C1 segment of cervical spinal cord (tissue), 14 donors: ENCODE measurements at regions not wholly inside any gene's neighbourhood (a gene's known extent, or its start where the extent isn't known, plus 50 kb on each side); places are given as distances from the start of the nearest gene placed in this dataset.
A peak's percentile ranks its signal among the peaks of the same experiment; 100 is the strongest.

ENCODE experiments used
- DNase-seq, 14 donors: peaks; one replicate each; lab custom pipeline; 2025; lab: John Stamatoyannopoulos, UW

GRCh38 chr21:18951271-18952038 is 547.9 kb upstream of the TMPRSS15 start:
- peak in 1 of 14 donors; percentile 10 for DNase-seq

DNA sequence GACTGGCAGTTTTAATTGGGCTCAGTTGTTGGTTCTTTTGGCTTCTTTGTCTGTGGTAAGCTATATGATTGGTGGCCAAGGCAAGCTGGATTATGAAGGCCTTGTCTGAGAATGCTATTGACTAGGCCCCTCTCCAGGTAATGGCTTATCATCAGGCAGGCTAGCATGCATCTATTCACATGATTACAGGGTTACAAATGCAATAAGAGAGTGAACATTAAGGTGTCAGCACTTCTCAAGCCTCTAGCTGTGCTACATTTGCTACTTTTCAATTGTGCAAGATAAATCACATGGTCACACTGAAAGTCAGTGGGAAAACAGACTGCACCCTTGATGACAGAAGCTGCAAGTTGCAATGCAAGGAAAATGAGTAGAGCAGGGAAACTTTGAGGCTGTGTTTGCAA is 550.9 kb upstream of the TMPRSS15 start:
- DNase-seq = no peak

DNA sequence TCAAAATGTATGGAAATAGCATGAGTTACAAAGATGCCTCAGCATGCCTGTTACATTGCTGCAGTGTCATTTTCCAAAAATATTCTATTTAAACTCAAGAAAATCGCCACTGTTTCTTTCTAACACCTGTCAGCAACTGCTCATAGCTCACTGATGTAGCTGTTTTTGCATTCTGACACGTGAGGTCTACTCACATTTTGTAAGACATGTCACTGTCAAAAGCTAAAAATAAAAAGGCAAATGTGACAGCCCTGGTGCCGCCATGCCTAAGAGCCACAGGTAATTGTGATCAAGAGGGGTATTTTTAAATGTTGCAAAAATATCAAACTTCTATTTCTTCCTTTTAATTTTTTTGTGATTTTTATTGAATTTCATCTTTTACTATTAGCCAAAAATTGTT is 556.2 kb upstream of the TMPRSS15 start:
- DNase-seq = no peak

DNA sequence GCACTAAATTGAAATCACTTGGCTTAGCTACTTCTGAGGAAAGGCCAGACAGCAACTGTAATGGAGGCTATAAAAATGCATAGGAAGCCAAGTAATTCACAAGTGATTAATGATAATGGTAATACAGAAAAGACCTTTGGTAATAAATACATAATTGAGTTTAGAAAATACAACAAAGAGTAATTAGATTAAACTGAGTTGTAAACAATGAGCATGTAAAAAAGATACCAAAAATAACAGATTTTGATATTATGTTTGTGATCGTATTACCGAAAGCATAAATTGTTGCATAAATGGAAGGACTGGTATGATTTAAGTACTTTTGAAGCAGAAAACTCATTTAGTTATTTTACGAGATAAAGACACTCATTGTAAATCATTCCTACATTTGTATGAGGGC is 556.7 kb upstream of the TMPRSS15 start:
- no peak for DNase-seq

DNA sequence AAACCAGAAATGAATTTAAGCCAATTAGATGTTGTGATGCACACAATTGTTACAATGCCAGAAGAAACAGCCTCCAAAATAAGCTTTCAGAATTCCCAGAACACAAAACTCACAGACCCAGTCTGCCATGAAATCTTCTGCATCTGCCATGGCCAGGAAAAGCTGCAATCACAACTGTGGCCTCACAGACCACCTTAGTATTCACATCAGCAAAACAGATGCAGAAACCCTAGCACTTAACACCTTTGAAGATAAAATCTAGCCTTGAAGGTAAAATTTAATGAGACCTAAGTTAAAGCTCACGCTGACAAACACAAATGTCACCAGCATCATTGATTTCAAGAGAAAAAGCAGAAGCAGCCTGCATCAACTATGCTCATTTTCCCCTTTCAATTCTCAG is 566.8 kb upstream of the TMPRSS15 start:
- no peak for DNase-seq

DNA sequence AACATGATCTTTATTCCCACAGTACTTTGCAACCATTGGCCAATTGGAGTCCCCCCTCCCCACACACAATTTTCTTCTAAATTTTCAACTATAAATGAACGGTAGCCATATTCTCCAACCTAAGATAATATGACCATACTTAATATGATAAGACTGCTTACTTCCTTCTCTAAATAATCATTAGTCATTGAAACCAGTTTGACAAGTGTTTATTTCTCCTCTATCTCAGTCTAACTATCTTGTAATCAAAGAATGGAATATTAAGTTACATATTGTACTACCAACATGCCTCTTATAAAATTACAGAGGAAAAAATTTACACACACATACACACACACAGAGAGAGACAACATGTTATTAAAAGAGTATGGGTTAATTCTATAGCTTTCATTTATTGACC is 567.4 kb upstream of the TMPRSS15 start:
- DNase-seq = no peak

GRCh38 chr21:18985584-18985983 is 582.0 kb upstream of the TMPRSS15 start:
- DNase-seq = no peak

- DNase-seq = peak in 2 of 14 donors; percentile 2 to 4
These were observed 582.6 kb upstream of the TMPRSS15 start for GRCh38 chr21:18986197-18986596.

- DNase-seq = peak in 1 of 14 donors; percentile 1
These were observed 584.0 kb upstream of the TMPRSS15 start for GRCh38 chr21:18987520-18988026.

GRCh38 chr21:18989953-18990495 is 586.4 kb upstream of the TMPRSS15 start:
- no peak for DNase-seq

DNA sequence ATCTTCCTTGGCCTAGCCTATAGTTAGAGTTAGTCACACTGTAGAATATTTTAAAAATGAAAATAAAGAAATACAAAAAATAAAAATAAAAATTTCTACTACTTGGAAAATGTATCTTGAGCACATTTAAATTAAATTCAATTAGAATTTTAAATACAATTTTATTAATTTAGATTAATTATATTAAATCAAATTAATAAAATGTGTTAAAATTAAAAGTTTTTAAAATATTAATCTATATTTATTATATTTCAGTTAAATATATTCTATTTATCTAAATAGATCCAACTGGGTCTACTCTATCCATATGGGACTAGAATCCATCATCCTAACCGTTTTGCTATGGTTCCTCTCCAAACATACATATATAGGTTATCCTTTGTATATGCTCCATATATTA is 588.3 kb upstream of the TMPRSS15 start:
- DNase-seq = no peak

DNA sequence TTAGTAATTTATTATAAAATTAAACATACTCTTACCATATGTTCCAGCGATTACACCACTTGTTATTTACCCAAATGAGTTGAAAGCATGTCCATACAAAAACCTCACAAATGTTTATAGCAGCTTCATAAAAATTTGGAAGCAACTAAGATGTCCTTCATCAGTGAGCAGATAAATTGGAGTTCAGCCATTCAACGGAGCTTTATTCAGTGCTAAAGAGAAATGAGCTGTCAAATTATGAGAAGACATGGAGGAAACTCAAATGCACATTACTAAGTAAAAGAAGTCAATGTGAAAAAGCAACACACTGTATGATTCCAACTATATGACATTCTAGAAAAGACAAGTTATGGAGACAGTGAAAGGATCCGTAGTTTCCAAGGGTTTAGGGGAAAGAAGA is 606.7 kb upstream of the TMPRSS15 start:
- DNase-seq = no peak

- DNase-seq = no peak
These were observed 607.4 kb upstream of the TMPRSS15 start for GRCh38 chr21:19010996-19011395.

GRCh38 chr21:19011451-19011850 is 607.9 kb upstream of the TMPRSS15 start:
- no peak for DNase-seq

DNA sequence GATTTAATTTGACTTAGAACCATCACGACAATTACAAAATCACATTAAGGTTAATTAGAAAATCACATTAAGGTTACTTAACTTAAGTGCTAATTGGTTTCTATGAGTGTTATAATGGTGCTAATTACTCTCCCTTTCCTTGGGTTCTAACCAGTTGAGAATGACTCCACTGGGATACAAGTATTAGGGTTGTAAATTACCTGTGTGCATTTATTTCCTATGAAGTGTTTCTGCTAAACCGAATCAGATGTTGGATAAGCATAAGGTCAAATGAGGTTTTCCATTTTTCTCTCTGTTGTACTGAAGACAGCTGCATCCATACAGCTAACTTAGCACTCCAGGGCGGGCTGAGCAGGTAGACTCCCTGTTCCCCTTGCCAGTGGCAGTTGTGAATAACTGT is 610.3 kb upstream of the TMPRSS15 start:
- DNase-seq = no peak

GRCh38 chr21:19018529-19018928 is 614.9 kb upstream of the TMPRSS15 start:
- DNase-seq = no peak

GRCh38 chr21:19022978-19023377 is 619.4 kb upstream of the TMPRSS15 start:
- DNase-seq = no peak

GRCh38 chr21:19026911-19027310 is 623.3 kb upstream of the TMPRSS15 start:
- DNase-seq = no peak

GRCh38 chr21:19029816-19030215 is 626.2 kb upstream of the TMPRSS15 start:
- no peak for DNase-seq

GRCh38 chr21:19031953-19032352 is 628.4 kb upstream of the TMPRSS15 start:
- no peak for DNase-seq

DNA sequence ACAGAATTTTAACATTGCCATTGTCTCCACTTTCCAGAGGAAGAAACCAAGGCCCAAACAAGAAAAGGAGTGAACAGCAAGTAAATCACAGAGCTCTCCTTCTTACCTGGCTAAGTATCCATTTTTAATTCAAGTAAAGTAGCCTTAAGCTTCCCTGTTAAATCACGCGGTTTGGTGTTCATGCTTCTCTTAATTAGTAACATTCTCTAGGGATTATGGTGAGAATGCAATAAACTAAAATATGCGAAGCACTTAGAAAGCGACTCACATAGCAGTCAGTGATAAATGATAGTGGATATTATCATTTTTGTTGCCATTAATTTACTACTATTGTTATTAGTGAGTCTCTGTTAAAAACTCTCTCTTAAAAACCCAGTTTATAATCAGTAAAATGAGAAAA is 630.5 kb upstream of the TMPRSS15 start:
- no peak for DNase-seq

GRCh38 chr21:19034560-19034959 is 631.0 kb upstream of the TMPRSS15 start:
- no peak for DNase-seq

DNA sequence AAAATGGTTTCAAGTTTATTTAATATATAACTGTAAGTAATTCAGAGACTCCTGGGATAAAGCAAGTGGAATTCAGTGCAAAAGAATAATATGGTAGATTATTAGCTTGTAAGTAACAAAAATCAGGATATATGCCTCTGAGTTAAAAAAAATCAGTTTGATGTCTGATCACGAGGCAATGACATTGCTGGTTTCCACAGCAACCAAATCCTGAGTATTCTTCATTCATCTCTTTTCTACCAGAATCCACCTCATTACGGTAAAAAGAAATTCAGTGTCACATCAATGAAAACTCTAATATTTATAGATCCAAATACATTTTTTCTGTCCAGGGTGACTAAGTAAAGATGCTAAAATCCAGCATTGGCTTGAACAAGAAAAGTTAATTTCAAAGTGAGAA is 642.3 kb upstream of the TMPRSS15 start:
- no peak for DNase-seq
